Muscle layer of colon (tissue), 2 donors: ENCODE measurements at regions not wholly inside any gene's neighbourhood (a gene's known extent, or its start where the extent isn't known, plus 50 kb on each side); places are given as distances from the start of the nearest gene placed in this dataset.

Experiments
- H3K27ac ChIP-seq: one replicate; pipeline ENCODE4 v1.7.0; 2013; ENCODE audit warnings: low read depth, mild to moderate bottlenecking, low read length, moderate library complexity
- H3K27me3 ChIP-seq, 2 donors: one replicate each; pipeline ENCODE4 v1.7.0; 2013; ENCODE audit warnings: low read length in 2 of 2, mild to moderate bottlenecking in 2 of 2; ENCODE audit not compliant: insufficient read depth in 2 of 2, control insufficient read depth in 1 of 2
- H3K36me3 ChIP-seq: one replicate; pipeline ENCODE4 v1.7.0; 2013; ENCODE audit warnings: mild to moderate bottlenecking, low read length; ENCODE audit not compliant: insufficient read depth
- H3K4me1 ChIP-seq: one replicate; pipeline ENCODE4 v1.7.0; 2013; ENCODE audit warnings: mild to moderate bottlenecking, low read length; ENCODE audit not compliant: insufficient read depth
- H3K4me3 ChIP-seq, 2 donors: one replicate each; pipeline ENCODE4 v1.7.0; 2013; ENCODE audit warnings: low read length in 2 of 2, low read depth in 1 of 2, mild to moderate bottlenecking in 1 of 2, moderate library complexity in 1 of 2
- H3K9ac ChIP-seq: one replicate; pipeline ENCODE4 v1.7.0; 2013; ENCODE audit warnings: low read length
- H3K9me3 ChIP-seq: one replicate; pipeline ENCODE4 v1.7.0; 2013; ENCODE audit warnings: mild to moderate bottlenecking, low read length
- donor health status: abdominal sarcoma.
- donor health status: Adenocarcinoma of cecum.

DNA sequence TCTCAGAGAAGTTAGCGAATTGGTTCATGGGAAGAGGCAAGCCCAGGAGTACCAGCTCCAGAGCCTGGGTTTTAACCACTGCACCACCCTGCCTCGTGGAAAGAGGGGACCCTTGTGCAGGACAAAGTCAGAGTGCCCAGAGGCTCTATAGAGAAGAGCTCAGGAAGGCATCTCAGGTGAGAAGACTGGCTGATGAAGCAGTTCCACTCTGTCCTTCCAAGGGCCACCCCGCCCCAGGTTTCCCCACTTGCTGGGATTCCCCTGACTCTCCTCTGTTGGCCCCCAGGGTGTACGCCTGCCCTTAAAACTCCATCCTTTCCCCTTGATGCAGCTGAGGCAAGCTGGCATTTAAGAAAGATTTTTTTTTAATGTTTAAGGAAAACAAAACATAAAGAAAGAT, 265.8 kb downstream of the BUD13 start:
- peaks cover 0 to 3% of the 10 kb centered on the region in 2 donors for H3K27me3 ChIP-seq
- H3K4me3 ChIP-seq, result no peak overlapping the region
- no peaks in the 10 kb centered on the region for H3K9me3 ChIP-seq
- H3K9ac ChIP-seq, result no peak overlapping the region
- no peak overlapping the region for H3K27ac ChIP-seq
- H3K4me1 ChIP-seq, result peaks cover 8% of the 10 kb centered on the region
- H3K36me3 ChIP-seq, result no peaks in the 10 kb centered on the region

DNA sequence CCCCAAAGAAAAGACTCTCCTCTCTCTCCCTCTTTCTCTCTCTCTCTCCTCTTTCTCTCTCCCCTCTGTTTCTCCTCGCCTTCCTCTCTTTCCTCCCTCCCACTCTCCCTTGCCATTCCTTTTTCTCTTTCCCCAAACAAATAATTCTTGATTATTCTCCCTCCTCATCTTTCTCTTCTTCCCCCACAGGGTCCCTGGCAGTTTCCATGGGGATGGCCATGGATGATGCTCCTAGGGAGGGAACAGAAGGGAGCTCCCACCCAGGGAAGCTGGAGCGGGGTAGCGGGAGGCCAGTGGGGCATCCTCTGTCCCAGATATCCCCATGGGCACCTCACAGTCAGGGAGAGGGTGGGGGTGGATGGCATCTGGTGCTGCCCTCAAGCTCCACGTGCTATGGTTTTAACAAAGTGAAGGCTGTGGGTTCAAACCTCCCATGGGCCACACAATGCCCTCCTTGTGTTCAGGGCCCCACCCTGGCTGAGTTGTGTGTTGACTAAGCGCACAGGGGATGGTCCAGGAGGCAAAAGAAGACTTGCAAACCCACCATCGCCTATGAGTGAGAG, 266.4 kb downstream of the BUD13 start:
- Histone ChIP-seq H3K27me3 (peaks cover 0 to 3% of the 10 kb centered on the region in 2 donors), H3K9ac (no peak overlapping the region), H3K27ac (no peak overlapping the region), H3K9me3 (no peaks in the 10 kb centered on the region), H3K4me3 (no peak overlapping the region), H3K4me1 (peaks cover 8% of the 10 kb centered on the region), H3K36me3 (no peaks in the 10 kb centered on the region)

DNA sequence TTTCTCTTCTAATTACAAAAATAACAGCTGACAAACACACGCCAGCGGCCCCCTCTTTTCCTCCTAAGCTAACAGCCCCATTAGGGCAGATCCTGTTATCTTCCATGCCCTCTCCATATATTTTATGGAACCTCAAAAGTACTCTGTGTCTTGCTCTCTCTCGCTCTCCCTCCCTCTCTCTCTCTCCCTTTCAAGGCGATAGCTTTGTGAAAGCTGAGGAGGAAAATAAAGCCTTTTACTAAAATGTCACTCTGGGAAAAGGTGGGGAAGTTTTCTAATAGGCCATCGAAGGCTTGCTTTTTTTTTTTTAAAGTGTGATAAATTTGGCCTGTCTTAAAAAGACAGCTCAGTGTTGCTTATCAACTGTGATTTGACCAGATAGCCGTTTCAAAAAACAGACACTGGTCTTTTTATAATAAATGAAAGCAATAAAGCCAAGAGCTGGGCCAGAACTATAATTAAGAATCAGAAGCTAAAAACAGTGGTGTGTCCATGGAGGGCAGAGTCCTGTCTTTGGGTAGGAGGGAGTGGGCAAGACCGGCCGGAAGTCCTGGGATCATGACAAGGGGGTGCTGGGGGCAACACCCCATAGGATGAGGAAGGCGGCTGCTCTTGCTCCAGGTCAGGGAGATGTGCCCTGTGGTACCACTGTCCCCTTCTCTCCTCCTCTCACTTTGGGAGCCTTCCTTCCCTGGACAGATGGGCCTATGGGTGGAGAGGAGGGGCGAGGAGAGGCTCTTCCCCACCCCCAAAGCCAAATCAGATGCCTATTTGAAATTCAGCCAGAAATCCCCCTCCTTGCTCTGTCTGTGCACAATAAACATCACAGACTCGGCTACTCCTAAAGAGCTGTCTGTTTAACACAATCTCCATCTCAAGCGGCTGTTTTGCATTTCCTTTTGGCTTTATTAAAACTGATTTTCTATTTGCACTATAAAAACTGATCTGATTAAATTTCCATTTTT, 267.2 kb downstream of the BUD13 start:
- H3K9me3 ChIP-seq, result no peaks in the 10 kb centered on the region
- H3K4me1 ChIP-seq, result peaks cover 16% of the 10 kb centered on the region
- H3K36me3 ChIP-seq, result no peaks in the 10 kb centered on the region
- H3K4me3 ChIP-seq, result no peak overlapping the region
- H3K9ac ChIP-seq, result no peak overlapping the region
- H3K27me3 ChIP-seq, result peaks cover 0 to 3% of the 10 kb centered on the region in 2 donors
- no peak overlapping the region for H3K27ac ChIP-seq

DNA sequence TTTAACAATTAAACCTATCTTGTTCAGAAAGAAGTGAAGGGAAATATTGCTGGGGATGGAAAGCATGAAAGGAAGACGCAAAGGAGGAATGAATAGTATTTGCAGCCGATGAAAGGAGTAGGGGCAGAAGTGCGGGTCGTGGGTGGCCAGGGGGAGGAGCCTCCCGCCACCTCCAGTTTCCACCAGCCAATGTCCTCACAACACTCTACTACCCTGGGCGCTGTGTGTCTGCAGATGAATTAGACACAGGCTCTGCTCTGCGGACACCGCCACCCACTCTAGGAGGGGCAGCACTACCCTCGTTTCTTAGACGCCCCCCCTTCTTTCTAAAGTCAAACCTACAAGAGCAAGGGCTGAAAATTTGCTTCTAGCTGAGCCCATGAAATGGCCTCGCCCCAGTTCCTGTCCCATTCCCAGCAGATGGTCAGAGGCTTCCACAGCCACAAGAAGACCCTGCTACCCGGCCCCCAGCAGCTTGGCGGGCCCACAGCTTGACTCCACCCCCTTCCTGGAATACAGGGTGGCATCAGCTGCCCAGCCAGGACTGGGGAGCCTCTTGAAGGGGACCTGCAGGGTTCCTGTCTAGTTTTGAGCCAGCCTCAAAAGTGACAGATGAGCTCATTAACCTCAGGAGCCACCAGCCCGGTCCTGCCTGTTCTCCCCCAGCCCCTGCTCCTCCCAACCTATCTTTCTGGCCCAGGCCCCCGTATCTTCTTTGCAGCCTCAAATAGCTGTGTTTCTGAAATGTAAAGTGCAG, 268.1 kb downstream of the BUD13 start:
- no peak overlapping the region for H3K4me3 ChIP-seq
- H3K9ac ChIP-seq, result no peak overlapping the region
- no peaks in the 10 kb centered on the region for H3K36me3 ChIP-seq
- no peaks in the 10 kb centered on the region for H3K9me3 ChIP-seq
- H3K27ac ChIP-seq, result no peak overlapping the region
- peaks cover 20% of the 10 kb centered on the region for H3K4me1 ChIP-seq
- H3K27me3 ChIP-seq, result peaks cover 0 to 9% of the 10 kb centered on the region in 2 donors

DNA sequence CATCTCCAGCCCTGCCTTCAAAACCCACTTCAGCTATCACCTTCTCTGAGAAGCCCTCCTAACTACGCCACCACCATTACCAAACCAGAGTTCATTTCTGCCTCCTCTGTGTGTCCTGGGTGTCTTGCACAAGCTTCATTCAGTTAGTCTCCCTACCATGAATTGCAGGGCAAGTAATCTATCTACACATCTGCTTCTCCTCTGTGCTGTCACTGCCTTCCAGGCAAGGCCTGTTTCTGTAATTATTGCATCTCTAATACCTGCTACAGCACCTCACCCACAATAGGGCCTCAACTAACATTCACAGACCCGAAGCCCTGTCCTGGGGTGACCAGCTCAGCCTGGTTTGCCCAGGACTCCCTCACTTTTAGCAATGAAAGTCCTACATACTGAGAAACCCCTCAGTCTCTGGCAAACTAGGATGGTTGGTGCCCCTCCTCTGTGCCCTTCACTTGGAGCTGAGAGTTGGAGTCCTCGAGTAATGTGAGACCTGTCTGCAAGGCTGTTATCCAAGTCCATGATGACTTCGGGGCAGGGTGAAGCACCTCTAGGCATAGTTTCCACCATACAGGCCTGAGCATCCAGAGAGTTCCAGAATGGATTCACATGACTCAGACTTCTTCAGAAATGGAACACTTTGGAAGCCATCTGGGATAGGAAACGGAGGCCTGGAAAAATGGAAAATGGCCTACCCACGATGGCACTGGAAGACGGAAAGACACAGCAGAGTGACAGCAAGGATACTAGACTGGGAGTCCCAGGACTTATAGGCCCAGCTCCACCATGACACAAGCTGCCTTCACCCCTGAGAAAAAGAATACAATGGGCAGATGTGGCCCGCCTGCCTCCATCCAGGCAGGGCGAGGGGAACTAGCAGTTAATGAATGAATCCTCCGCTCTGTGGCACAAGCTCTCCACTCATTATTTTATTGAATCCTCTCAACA, 269.3 kb downstream of the BUD13 start:
- H3K4me1 ChIP-seq, result peaks cover 29% of the 10 kb centered on the region
- H3K27ac ChIP-seq, result no peak overlapping the region
- peaks cover 0 to 9% of the 10 kb centered on the region in 2 donors for H3K27me3 ChIP-seq
- H3K36me3 ChIP-seq, result no peaks in the 10 kb centered on the region
- H3K4me3 ChIP-seq, result no peak overlapping the region
- no peaks in the 10 kb centered on the region for H3K9me3 ChIP-seq
- no peak overlapping the region for H3K9ac ChIP-seq

DNA sequence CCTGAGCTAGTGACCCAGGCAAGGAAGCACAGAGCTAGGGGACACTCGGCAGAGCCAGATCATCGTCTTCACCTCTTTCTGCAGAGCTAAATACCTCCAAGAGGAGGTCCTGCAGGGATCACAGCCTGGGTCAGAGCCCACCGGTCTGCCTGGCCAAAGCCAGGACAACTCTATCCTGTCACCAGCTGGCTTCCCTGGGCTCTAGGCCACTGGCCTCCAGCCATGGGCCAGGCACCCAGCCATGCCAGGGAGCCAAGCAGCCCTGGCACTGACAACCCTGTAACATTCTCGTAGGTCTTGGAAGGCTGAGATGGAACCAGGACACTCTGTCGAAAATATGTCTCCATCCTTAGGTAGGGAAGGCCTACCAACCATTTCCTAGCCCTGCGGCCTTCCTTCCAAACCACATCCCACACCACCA, 270.1 kb downstream of the BUD13 start:
- Histone ChIP-seq H3K36me3 (no peaks in the 10 kb centered on the region), H3K9me3 (no peaks in the 10 kb centered on the region), H3K4me1 (peaks cover 29% of the 10 kb centered on the region), H3K27me3 (peaks cover 0 to 12% of the 10 kb centered on the region in 2 donors), H3K9ac (no peak overlapping the region), H3K4me3 (no peak overlapping the region), H3K27ac (no peak overlapping the region)

DNA sequence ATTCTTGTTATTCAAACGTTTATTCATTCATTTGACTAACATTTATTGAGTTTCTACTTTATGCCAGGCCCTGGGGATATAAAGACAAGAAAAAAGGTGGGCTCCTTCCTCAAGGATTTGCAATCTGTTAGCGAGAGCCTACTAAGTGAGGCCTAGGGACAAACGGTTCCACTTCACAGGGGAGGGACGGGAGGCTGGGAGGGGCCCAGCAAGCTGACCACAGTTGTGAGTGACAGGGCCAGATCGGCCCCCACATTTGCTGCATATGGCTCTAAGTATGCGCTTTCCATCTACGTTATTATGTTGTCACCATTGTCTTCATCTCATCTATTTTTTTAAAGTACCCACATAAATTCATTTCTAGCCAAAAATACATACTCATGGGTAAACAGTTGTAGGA, 271.1 kb downstream of the BUD13 start:
- Histone ChIP-seq H3K27ac (no peak overlapping the region), H3K4me3 (no peak overlapping the region), H3K9ac (no peak overlapping the region), H3K27me3 (peaks cover 0 to 12% of the 10 kb centered on the region in 2 donors), H3K9me3 (no peaks in the 10 kb centered on the region), H3K36me3 (no peaks in the 10 kb centered on the region), H3K4me1 (peaks cover 29% of the 10 kb centered on the region)

DNA sequence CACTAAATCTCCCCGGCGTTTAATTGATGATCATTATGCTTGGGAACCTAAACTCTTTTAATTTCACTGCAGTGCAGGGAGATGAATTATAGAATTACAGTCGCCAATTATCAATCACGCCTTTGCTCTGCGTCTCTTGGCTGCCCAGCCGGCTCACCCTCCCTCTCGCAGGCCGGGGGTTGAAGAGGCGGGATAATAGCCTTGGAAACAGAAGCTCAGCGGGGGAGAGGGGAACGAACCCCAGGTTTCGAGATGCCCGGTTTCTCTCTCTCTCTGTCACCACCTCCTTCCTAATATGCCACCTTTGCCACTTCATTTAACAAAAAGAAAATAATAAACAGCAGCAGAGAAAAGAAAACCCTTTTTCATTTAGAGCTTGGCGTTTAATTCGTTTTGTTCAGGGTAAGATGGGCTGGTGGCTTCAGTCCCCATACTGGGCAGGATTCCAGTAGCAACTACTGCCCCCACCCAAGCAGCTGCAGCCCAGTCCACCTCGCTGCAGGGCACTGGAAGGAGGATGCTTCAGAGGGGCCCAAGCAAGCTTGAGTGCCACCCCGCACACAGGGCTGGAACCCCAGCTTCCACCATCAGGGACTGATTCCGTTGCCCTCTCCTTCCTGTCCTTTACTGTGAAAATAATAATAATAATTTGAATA, 271.7 kb downstream of the BUD13 start:
- H3K27ac ChIP-seq, result no peak overlapping the region
- H3K36me3 ChIP-seq, result no peaks in the 10 kb centered on the region
- H3K9ac ChIP-seq, result no peak overlapping the region
- no peaks in the 10 kb centered on the region for H3K9me3 ChIP-seq
- H3K27me3 ChIP-seq, result peaks cover 0 to 12% of the 10 kb centered on the region in 2 donors
- H3K4me3 ChIP-seq, result no peak overlapping the region
- peaks cover 29% of the 10 kb centered on the region for H3K4me1 ChIP-seq

DNA sequence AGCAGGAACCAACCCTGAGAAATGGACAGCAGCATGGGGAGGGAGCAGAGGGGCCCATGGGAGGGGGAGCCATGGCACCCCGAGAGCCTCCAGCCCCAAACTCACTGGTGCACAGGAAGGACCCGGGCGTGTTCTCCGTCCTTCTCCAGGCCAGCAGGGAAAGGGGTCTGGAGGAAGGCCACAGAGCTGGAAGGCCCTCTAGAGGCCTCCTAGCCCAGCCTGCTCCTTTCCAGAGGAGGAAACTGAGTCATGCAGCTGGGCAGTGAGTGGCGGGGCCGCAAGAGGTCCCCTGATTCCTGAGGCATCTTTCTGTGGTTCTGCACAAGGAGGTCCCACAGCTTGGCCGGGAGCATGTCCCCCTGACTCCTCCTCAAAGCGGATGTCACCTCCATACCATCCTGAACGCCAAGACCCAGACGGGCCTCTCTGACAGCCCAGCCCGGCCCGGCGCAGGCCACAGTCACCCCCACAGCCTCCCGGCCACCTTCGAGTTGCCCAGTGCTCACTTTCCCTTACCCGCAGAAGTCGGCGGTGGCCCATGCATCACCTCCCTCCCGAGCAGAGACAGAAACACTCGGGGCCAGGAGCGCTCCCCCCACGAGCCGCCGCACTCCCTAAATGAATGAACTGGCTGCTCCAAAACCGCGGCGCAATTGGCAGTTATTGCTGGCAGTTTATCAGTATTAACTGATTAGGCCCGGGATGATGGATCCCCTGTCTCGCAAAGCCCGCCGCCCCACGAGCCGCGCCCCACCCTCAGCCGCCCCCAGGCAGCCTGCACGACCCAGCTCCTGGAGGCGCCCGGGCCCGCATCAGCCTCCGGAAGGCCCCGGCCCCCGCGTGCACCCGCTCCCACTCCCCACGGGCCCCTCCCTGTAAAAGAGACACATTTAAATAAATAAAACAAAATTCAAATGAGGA, 272.5 kb downstream of the BUD13 start:
- Histone ChIP-seq H3K36me3 (no peaks in the 10 kb centered on the region), H3K27me3 (peaks cover 0 to 12% of the 10 kb centered on the region in 2 donors), H3K4me3 (no peak overlapping the region)

More for the DNA sequence above, 272.5 kb downstream of the BUD13 start:
- Histone ChIP-seq H3K4me1 (peaks cover 27% of the 10 kb centered on the region), H3K9ac (no peak overlapping the region), H3K9me3 (no peaks in the 10 kb centered on the region), H3K27ac (no peak overlapping the region)
